GM23338 (cell line): ENCODE measurements at regions not wholly inside any gene's neighbourhood (a gene's known extent, or its start where the extent isn't known, plus 50 kb on each side); places are given as distances from the start of the nearest gene placed in this dataset.

Experiments
- EZH2 ChIP-seq: fragments of 200-600 bp; sonication (generic); IDR thresholded peaks from one replicate; pipeline ENCODE4 v1.8.0; 2017; ENCODE audit warnings: antibody characterized with exemption, mild to moderate bottlenecking, low read depth; ENCODE audit not compliant: unreplicated experiment
- EZH2phosphoT487 ChIP-seq: fragments of 200-600 bp; sonication (generic); IDR thresholded peaks from one replicate; pipeline ENCODE4 v1.8.1; 2018; ENCODE audit warnings: antibody characterized with exemption; ENCODE audit not compliant: unreplicated experiment
- JUNB ChIP-seq: IDR thresholded peaks from one replicate; pipeline ENCODE4 v1.6.1; 2016; ENCODE audit warnings: antibody characterized with exemption; ENCODE audit not compliant: unreplicated experiment
- NANOG ChIP-seq: IDR thresholded peaks from 2 replicates; pipeline ENCODE4 v1.6.1; 2016; ENCODE audit warnings: antibody characterized with exemption, borderline replicate concordance
- ZNF331 ChIP-seq: fragments of 250-450 bp; sonication (Bioruptor Pico); IDR thresholded peaks from 2 replicates; pipeline ENCODE4 v1.5.0; 2020; ENCODE audit warnings: low read depth, mild to moderate bottlenecking, moderate library complexity
- TF ChIP-seq, protein P1 (sequence below), 2 experiments: fragments of 200-600 bp in 1 of 2; sonication (generic) in 1 of 2; conservative IDR thresholded peaks; 2 replicates each; pipeline versions ENCODE4 v1.5.1 to v1.6.1; 2016 to 2017; ENCODE audit warnings: antibody characterized with exemption in 2 of 2, low read depth in 2 of 2, mild to moderate bottlenecking in 2 of 2, moderate library complexity in 1 of 2
- TF ChIP-seq, protein P2 (sequence below): IDR thresholded peaks from 2 replicates; pipeline ENCODE4 v1.6.1; 2016; ENCODE audit warnings: antibody characterized with exemption
- TF ChIP-seq, protein P3 (sequence below): IDR thresholded peaks from one replicate; pipeline ENCODE4 v1.6.1; 2018; ENCODE audit warnings: antibody characterized with exemption; ENCODE audit not compliant: unreplicated experiment

DNA sequence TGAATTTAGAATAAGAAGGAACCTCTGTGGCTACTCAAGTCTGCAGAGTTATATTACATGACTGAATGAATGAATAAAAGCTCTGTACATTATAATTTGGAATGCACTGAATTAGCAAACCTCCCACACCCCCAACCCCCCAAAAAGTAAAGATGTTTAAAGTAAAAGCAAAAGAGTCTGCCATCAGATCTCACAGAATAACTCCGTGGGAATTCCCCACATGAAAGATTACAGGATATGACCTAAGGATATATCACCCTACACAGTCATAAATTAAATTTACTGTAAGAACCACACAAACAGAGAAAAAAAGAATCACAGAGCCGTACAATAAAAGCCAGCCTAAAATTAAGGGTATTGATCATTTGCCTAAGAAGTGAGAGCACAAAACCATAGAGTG is 587.3 kb downstream of the PTPRC start:
- TF ChIP-seq EZH2phosphoT487 (no peak), ZNF331 (no peak), NANOG (no peak), EZH2 (no peak), JUNB (no peak)
- TF ChIP-seq, protein P1, sequence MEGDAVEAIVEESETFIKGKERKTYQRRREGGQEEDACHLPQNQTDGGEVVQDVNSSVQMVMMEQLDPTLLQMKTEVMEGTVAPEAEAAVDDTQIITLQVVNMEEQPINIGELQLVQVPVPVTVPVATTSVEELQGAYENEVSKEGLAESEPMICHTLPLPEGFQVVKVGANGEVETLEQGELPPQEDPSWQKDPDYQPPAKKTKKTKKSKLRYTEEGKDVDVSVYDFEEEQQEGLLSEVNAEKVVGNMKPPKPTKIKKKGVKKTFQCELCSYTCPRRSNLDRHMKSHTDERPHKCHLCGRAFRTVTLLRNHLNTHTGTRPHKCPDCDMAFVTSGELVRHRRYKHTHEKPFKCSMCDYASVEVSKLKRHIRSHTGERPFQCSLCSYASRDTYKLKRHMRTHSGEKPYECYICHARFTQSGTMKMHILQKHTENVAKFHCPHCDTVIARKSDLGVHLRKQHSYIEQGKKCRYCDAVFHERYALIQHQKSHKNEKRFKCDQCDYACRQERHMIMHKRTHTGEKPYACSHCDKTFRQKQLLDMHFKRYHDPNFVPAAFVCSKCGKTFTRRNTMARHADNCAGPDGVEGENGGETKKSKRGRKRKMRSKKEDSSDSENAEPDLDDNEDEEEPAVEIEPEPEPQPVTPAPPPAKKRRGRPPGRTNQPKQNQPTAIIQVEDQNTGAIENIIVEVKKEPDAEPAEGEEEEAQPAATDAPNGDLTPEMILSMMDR (conservative IDR thresholded peaks at IDR 0.05; ENCODE audit: low read depth in 2 of 2) = no peak
- TF ChIP-seq, protein P2, sequence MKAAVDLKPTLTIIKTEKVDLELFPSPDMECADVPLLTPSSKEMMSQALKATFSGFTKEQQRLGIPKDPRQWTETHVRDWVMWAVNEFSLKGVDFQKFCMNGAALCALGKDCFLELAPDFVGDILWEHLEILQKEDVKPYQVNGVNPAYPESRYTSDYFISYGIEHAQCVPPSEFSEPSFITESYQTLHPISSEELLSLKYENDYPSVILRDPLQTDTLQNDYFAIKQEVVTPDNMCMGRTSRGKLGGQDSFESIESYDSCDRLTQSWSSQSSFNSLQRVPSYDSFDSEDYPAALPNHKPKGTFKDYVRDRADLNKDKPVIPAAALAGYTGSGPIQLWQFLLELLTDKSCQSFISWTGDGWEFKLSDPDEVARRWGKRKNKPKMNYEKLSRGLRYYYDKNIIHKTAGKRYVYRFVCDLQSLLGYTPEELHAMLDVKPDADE = no peak
- TF ChIP-seq, protein P3, sequence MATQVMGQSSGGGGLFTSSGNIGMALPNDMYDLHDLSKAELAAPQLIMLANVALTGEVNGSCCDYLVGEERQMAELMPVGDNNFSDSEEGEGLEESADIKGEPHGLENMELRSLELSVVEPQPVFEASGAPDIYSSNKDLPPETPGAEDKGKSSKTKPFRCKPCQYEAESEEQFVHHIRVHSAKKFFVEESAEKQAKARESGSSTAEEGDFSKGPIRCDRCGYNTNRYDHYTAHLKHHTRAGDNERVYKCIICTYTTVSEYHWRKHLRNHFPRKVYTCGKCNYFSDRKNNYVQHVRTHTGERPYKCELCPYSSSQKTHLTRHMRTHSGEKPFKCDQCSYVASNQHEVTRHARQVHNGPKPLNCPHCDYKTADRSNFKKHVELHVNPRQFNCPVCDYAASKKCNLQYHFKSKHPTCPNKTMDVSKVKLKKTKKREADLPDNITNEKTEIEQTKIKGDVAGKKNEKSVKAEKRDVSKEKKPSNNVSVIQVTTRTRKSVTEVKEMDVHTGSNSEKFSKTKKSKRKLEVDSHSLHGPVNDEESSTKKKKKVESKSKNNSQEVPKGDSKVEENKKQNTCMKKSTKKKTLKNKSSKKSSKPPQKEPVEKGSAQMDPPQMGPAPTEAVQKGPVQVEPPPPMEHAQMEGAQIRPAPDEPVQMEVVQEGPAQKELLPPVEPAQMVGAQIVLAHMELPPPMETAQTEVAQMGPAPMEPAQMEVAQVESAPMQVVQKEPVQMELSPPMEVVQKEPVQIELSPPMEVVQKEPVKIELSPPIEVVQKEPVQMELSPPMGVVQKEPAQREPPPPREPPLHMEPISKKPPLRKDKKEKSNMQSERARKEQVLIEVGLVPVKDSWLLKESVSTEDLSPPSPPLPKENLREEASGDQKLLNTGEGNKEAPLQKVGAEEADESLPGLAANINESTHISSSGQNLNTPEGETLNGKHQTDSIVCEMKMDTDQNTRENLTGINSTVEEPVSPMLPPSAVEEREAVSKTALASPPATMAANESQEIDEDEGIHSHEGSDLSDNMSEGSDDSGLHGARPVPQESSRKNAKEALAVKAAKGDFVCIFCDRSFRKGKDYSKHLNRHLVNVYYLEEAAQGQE = no peak
